ENCODE measurements at regions not wholly inside any gene's neighbourhood (a gene's known extent, or its start where the extent isn't known, plus 50 kb on each side); places are given as distances from the start of the nearest gene placed in this dataset.

DNA sequence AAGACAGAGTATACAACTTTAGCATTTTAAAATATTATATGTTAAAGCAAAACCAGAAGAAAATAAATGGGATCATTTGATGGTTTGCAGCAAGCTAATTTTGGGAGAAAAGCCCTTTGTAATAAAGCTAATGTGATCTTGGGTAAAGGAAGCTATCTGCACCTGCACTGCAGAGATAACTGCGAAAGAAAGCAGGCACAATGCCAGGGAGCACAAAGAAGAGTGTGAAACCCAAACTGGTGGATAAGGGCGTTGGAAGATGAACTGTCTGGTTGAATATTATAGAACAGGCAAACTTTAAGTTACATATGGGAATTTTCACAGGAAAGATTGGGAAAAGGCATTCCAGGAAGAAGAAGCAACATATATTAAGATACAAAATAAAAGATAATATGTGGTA lies 179.2 kb upstream of the KHDRBS2 start:
- no peaks in the 10 kb centered on the region for H3K79me2 ChIP-seq (ENCODE audit: low read length)

DNA sequence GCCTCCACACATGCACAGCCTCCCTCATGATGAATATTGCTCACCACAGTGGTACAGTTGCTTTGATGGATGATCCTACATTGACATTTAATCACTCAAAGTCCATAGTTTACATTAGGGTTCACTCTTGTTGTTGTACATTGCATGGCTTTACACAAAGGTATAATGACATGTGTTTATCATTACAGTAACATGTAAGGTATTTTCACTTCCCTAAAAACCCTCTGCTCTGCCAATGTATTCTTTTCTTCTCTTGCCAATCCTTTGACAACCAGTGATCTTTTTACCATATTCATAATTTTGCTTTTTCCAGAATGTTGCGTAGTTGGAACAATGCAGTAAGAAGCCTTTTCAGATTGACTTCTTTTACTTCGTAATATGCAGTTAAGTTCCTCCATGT lies 166.6 kb upstream of the KHDRBS2 start:
- Histone ChIP-seq H3K4me3 (ENCODE audit: low read length) (no peak overlapping the region), H3K9me3 (ENCODE audit: low read length) (no peaks in the 10 kb centered on the region), H3F3A (ENCODE audit: low read length, unreplicated experiment) (no peaks in the 10 kb centered on the region), H2AFZ (ENCODE audit: low read length) (no peak overlapping the region), H3K9ac (ENCODE audit: low read length) (no peak overlapping the region), H3K27me3 (ENCODE audit: low read length) (no peaks in the 10 kb centered on the region), H4K20me1 (ENCODE audit: low read length) (no peaks in the 10 kb centered on the region), H3K9me2 (replicated peaks; ENCODE audit: low read length) (no peaks in the 10 kb centered on the region), H3K79me2 (ENCODE audit: low read length) (no peaks in the 10 kb centered on the region), H3K4me1 (ENCODE audit: insufficient read depth, low read length) (no peaks in the 10 kb centered on the region), H3K36me3 (ENCODE audit: low read depth, low read length) (no peaks in the 10 kb centered on the region), H3K27ac (ENCODE audit: low read length) (no peak overlapping the region), H3K4me2 (ENCODE audit: low read length) (no peak overlapping the region)
- intact Hi-C loops (cut with micrococcal nuclease), result no loop called here
- CTCF ChIA-PET, result no interaction called here
- TF ChIP-seq, protein P1, sequence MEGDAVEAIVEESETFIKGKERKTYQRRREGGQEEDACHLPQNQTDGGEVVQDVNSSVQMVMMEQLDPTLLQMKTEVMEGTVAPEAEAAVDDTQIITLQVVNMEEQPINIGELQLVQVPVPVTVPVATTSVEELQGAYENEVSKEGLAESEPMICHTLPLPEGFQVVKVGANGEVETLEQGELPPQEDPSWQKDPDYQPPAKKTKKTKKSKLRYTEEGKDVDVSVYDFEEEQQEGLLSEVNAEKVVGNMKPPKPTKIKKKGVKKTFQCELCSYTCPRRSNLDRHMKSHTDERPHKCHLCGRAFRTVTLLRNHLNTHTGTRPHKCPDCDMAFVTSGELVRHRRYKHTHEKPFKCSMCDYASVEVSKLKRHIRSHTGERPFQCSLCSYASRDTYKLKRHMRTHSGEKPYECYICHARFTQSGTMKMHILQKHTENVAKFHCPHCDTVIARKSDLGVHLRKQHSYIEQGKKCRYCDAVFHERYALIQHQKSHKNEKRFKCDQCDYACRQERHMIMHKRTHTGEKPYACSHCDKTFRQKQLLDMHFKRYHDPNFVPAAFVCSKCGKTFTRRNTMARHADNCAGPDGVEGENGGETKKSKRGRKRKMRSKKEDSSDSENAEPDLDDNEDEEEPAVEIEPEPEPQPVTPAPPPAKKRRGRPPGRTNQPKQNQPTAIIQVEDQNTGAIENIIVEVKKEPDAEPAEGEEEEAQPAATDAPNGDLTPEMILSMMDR (conservative IDR thresholded peaks at IDR 0.05; ENCODE audit: low read depth, low read length), result no peak
- no peak for TF ChIP-seq EZH2phosphoT487 (IDR thresholded peaks at IDR 0.05; ENCODE audit: borderline replicate concordance, low read length)
- no peak for TF ChIP-seq EZH2 (IDR thresholded peaks at IDR 0.05; ENCODE audit: low read length, unreplicated experiment)
- ATAC-seq (no peak), DNase-seq (no peak)
- no TSS peak for BruUV-seq (replicated peaks)
- POLR2A ChIA-PET (ENCODE audit: unreplicated experiment), result no interaction called here

More for the DNA sequence above, 179.2 kb upstream of the KHDRBS2 start:
- ChIA-PET CTCF (no interaction called here), POLR2A (ENCODE audit: unreplicated experiment) (no interaction called here)
- no peaks in the 10 kb centered on the region for H3K9me3 ChIP-seq (ENCODE audit: low read length)
- no peaks in the 10 kb centered on the region for H3F3A ChIP-seq (ENCODE audit: low read length, unreplicated experiment)
- H3K36me3 ChIP-seq (ENCODE audit: low read depth, low read length), result no peaks in the 10 kb centered on the region
- H3K4me2 ChIP-seq (ENCODE audit: low read length), result no peak overlapping the region
- H3K4me1 ChIP-seq (ENCODE audit: insufficient read depth, low read length), result no peaks in the 10 kb centered on the region
- BruUV-seq (replicated peaks), result no TSS peak
- H3K27me3 ChIP-seq (ENCODE audit: low read length), result no peaks in the 10 kb centered on the region
- no peak overlapping the region for H3K4me3 ChIP-seq (ENCODE audit: low read length)
- H3K9me2 ChIP-seq (replicated peaks; ENCODE audit: low read length), result no peaks in the 10 kb centered on the region
- H3K27ac ChIP-seq (ENCODE audit: low read length), result no peak overlapping the region
- no peak overlapping the region for H3K9ac ChIP-seq (ENCODE audit: low read length)
- no peak overlapping the region for H2AFZ ChIP-seq (ENCODE audit: low read length)
- intact Hi-C loops (cut with micrococcal nuclease), result no loop called here
- TF ChIP-seq, protein P1 (conservative IDR thresholded peaks at IDR 0.05; ENCODE audit: low read depth, low read length), result no peak
- no peak for TF ChIP-seq EZH2phosphoT487 (IDR thresholded peaks at IDR 0.05; ENCODE audit: borderline replicate concordance, low read length)
- TF ChIP-seq EZH2 (IDR thresholded peaks at IDR 0.05; ENCODE audit: low read length, unreplicated experiment), result no peak
- H4K20me1 ChIP-seq (ENCODE audit: low read length), result no peaks in the 10 kb centered on the region
- DNase-seq (no peak), ATAC-seq (no peak)

- CTCF ChIA-PET, result no interaction called here
- no peak for ATAC-seq
These were observed 160.8 kb upstream of the KHDRBS2 start for GRCh38 chr6:62446647-62447316.

More at GRCh38 chr6:62446647-62447316, 160.8 kb upstream of the KHDRBS2 start:
- Histone ChIP-seq H3K9me2 (replicated peaks; ENCODE audit: low read length) (no peaks in the 10 kb centered on the region), H3K27ac (ENCODE audit: low read length) (no peak overlapping the region), H3K4me2 (ENCODE audit: low read length) (no peak overlapping the region), H3K79me2 (ENCODE audit: low read length) (no peaks in the 10 kb centered on the region), H4K20me1 (ENCODE audit: low read length) (no peaks in the 10 kb centered on the region), H3K36me3 (ENCODE audit: low read depth, low read length) (no peaks in the 10 kb centered on the region), H3K9ac (ENCODE audit: low read length) (no peak overlapping the region), H3K4me1 (ENCODE audit: insufficient read depth, low read length) (no peaks in the 10 kb centered on the region), H3K9me3 (ENCODE audit: low read length) (no peaks in the 10 kb centered on the region), H3F3A (ENCODE audit: low read length, unreplicated experiment) (no peaks in the 10 kb centered on the region), H2AFZ (ENCODE audit: low read length) (no peak overlapping the region), H3K27me3 (ENCODE audit: low read length) (no peaks in the 10 kb centered on the region), H3K4me3 (ENCODE audit: low read length) (no peak overlapping the region)
- intact Hi-C loops (cut with micrococcal nuclease), result no loop called here
- no TSS peak for BruUV-seq (replicated peaks)
- POLR2A ChIA-PET (ENCODE audit: unreplicated experiment), result no interaction called here
- TF ChIP-seq EZH2phosphoT487 (IDR thresholded peaks at IDR 0.05; ENCODE audit: borderline replicate concordance, low read length) (no peak), EZH2 (IDR thresholded peaks at IDR 0.05; ENCODE audit: low read length, unreplicated experiment) (no peak)
- TF ChIP-seq, protein P1 (conservative IDR thresholded peaks at IDR 0.05; ENCODE audit: low read depth, low read length), result no peak
- DNase-seq, result no peak
